H1 (cell line): ENCODE measurements at regions not wholly inside any gene's neighbourhood (a gene's known extent, or its start where the extent isn't known, plus 50 kb on each side); places are given as distances from the start of the nearest gene placed in this dataset.

Source experiments
- CHD1 ChIP-seq: IDR thresholded peaks from 2 replicates; pipeline ENCODE4 v1.6.1; 2012; ENCODE audit warnings: low read depth, low read length, improper control_type of control experiment
- EZH2 ChIP-seq: fragments of 200-600 bp; sonication (generic); IDR thresholded peaks from 2 replicates; pipeline ENCODE4 v1.7.1; 2012; ENCODE audit warnings: low read depth, mild to moderate bottlenecking, moderate library complexity, low read length, inconsistent platforms; ENCODE audit not compliant: severe bottlenecking
- HDAC2 ChIP-seq, 2 experiments: fragments of 300-600 bp in 1 of 2; sonication (generic) in 1 of 2; IDR thresholded peaks; 2 replicates each; pipeline ENCODE4 v1.6.1; 2011 to 2012; ENCODE audit warnings: low read depth in 2 of 2, low read length in 2 of 2, mild to moderate bottlenecking in 2 of 2, moderate library complexity in 2 of 2, borderline replicate concordance in 1 of 2, inconsistent platforms in 1 of 2
- RAD21 ChIP-seq, 2 experiments: IDR thresholded peaks in 1 of 2; conservative IDR thresholded peaks in 1 of 2; 2 replicates each; pipeline ENCODE4 v1.6.1; 2011; ENCODE audit warnings: low read depth in 2 of 2, low read length in 2 of 2, improper control_type of control experiment in 1 of 2, inconsistent platforms in 1 of 2, mild to moderate bottlenecking in 1 of 2, moderate library complexity in 1 of 2
- RBBP5 ChIP-seq: IDR thresholded peaks from 2 replicates; pipeline ENCODE4 v1.7.1; 2012; ENCODE audit warnings: low read depth, mild to moderate bottlenecking, inconsistent platforms, low read length, moderate library complexity, borderline replicate concordance
- TAF7 ChIP-seq: optimal IDR thresholded peaks from 2 replicates; pipeline ENCODE3; 2011; ENCODE audit warnings: low read depth, mild to moderate bottlenecking, inconsistent platforms, low read length, moderate library complexity, borderline replicate concordance
- TEAD4 ChIP-seq: IDR thresholded peaks from 2 replicates; pipeline ENCODE4 v1.6.1; 2012; ENCODE audit warnings: low read depth, low read length, inconsistent platforms, mixed read lengths
- TF ChIP-seq, protein P1 (sequence below): fragments of 300-600 bp; sonication (generic); IDR thresholded peaks from 2 replicates; pipeline ENCODE4 v1.7.1; 2012; ENCODE audit warnings: low read length, moderate library complexity, mild to moderate bottlenecking, inconsistent platforms; ENCODE audit not compliant: insufficient replicate concordance
- TF ChIP-seq, protein P2 (sequence below): IDR thresholded peaks from 2 replicates; pipeline ENCODE4 v1.6.1; 2012; ENCODE audit warnings: inconsistent platforms

DNA sequence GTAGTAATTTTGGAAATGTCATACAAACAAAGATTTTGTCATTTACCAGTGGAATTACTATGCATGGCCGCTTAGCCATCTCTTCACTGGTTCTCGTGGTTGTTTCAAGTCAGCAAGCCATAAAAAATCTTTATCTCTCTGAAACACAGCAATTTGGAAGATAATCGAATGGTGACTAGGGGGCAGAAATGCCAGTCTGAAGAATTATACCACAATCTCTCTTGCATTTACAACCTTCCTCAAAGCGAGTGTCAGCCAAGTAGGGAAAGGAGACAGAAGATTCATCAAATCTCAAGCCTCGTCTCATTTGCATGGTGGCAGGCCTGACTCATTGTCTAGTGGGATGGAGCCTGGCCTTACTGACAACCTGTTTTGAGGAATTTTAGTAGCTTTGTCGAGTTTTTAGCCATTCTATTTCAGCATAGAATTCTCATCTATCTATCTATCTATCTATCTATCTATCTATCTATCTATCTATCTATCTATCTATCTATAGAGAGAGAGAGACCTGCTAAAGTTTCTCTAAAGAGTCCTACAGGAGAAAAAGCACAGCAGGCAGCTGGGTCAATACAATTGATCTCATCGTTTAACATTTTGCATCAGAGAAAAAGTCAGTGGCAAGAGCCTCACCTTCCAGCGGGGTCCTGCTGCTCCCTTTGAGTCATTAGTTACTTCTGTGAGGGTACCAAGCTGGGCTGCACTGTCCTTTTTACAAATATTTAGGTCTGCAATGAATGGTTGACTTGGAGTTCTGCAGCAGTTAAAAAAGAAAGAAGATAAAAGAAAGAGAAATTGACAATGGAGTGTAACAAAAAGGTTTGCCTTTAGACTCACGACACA, 572.8 kb downstream of the TFAP2A start (continued):
- TF ChIP-seq, protein P1, sequence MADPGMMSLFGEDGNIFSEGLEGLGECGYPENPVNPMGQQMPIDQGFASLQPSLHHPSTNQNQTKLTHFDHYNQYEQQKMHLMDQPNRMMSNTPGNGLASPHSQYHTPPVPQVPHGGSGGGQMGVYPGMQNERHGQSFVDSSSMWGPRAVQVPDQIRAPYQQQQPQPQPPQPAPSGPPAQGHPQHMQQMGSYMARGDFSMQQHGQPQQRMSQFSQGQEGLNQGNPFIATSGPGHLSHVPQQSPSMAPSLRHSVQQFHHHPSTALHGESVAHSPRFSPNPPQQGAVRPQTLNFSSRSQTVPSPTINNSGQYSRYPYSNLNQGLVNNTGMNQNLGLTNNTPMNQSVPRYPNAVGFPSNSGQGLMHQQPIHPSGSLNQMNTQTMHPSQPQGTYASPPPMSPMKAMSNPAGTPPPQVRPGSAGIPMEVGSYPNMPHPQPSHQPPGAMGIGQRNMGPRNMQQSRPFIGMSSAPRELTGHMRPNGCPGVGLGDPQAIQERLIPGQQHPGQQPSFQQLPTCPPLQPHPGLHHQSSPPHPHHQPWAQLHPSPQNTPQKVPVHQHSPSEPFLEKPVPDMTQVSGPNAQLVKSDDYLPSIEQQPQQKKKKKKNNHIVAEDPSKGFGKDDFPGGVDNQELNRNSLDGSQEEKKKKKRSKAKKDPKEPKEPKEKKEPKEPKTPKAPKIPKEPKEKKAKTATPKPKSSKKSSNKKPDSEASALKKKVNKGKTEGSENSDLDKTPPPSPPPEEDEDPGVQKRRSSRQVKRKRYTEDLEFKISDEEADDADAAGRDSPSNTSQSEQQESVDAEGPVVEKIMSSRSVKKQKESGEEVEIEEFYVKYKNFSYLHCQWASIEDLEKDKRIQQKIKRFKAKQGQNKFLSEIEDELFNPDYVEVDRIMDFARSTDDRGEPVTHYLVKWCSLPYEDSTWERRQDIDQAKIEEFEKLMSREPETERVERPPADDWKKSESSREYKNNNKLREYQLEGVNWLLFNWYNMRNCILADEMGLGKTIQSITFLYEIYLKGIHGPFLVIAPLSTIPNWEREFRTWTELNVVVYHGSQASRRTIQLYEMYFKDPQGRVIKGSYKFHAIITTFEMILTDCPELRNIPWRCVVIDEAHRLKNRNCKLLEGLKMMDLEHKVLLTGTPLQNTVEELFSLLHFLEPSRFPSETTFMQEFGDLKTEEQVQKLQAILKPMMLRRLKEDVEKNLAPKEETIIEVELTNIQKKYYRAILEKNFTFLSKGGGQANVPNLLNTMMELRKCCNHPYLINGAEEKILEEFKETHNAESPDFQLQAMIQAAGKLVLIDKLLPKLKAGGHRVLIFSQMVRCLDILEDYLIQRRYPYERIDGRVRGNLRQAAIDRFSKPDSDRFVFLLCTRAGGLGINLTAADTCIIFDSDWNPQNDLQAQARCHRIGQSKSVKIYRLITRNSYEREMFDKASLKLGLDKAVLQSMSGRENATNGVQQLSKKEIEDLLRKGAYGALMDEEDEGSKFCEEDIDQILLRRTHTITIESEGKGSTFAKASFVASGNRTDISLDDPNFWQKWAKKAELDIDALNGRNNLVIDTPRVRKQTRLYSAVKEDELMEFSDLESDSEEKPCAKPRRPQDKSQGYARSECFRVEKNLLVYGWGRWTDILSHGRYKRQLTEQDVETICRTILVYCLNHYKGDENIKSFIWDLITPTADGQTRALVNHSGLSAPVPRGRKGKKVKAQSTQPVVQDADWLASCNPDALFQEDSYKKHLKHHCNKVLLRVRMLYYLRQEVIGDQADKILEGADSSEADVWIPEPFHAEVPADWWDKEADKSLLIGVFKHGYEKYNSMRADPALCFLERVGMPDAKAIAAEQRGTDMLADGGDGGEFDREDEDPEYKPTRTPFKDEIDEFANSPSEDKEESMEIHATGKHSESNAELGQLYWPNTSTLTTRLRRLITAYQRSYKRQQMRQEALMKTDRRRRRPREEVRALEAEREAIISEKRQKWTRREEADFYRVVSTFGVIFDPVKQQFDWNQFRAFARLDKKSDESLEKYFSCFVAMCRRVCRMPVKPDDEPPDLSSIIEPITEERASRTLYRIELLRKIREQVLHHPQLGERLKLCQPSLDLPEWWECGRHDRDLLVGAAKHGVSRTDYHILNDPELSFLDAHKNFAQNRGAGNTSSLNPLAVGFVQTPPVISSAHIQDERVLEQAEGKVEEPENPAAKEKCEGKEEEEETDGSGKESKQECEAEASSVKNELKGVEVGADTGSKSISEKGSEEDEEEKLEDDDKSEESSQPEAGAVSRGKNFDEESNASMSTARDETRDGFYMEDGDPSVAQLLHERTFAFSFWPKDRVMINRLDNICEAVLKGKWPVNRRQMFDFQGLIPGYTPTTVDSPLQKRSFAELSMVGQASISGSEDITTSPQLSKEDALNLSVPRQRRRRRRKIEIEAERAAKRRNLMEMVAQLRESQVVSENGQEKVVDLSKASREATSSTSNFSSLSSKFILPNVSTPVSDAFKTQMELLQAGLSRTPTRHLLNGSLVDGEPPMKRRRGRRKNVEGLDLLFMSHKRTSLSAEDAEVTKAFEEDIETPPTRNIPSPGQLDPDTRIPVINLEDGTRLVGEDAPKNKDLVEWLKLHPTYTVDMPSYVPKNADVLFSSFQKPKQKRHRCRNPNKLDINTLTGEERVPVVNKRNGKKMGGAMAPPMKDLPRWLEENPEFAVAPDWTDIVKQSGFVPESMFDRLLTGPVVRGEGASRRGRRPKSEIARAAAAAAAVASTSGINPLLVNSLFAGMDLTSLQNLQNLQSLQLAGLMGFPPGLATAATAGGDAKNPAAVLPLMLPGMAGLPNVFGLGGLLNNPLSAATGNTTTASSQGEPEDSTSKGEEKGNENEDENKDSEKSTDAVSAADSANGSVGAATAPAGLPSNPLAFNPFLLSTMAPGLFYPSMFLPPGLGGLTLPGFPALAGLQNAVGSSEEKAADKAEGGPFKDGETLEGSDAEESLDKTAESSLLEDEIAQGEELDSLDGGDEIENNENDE: no peak
- no peak for TF ChIP-seq CHD1
- TF ChIP-seq, protein P2, sequence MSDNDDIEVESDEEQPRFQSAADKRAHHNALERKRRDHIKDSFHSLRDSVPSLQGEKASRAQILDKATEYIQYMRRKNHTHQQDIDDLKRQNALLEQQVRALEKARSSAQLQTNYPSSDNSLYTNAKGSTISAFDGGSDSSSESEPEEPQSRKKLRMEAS: no peak
- no peak for TF ChIP-seq TAF7
- no peak for TF ChIP-seq RAD21 (IDR thresholded peaks at IDR 0.05 in 1 of 2, conservative IDR thresholded peaks at IDR 0.05 in 1 of 2; ENCODE audit: low read depth in 2 of 2, low read length in 2 of 2)
- no peak for TF ChIP-seq EZH2
- no peak for TF ChIP-seq RBBP5
- TF ChIP-seq TEAD4: no peak
- TF ChIP-seq HDAC2 (IDR thresholded peaks at IDR 0.05; ENCODE audit: borderline replicate concordance in 1 of 2, low read depth in 2 of 2, low read length in 2 of 2): no peak
